HEK293 (cell line): ENCODE measurements at regions not wholly inside any gene's neighbourhood (a gene's known extent, or its start where the extent isn't known, plus 50 kb on each side); places are given as distances from the start of the nearest gene placed in this dataset.

Source experiments
- KLF10 ChIP-seq: fragments of 450-650 bp; IDR thresholded peaks from 2 replicates; pipeline ENCODE4 v1.5.1; 2018; ENCODE audit warnings: missing biosample characterization, mild to moderate bottlenecking, missing genetic modification characterization
- ZNF274 ChIP-seq, 2 experiments: fragments of 200-500 bp in 1 of 2; fragments of 450-650 bp in 1 of 2; sonication (Bioruptor generic) in 1 of 2; formaldehyde crosslinking in 1 of 2; IDR thresholded peaks; 2 replicates each; pipeline versions ENCODE4 v1.5.1 to v1.6.1; 2014 to 2016; ENCODE audit warnings: borderline replicate concordance in 1 of 2, inconsistent platforms in 1 of 2, low read length in 1 of 2, missing biosample characterization in 1 of 2, missing genetic modification characterization in 1 of 2
- ZNF785 ChIP-seq: fragments of 450-650 bp; formaldehyde crosslinking; IDR thresholded peaks from 2 replicates; pipeline ENCODE4 v1.5.1; 2016; ENCODE audit warnings: missing biosample characterization, missing genetic modification characterization

- TF ChIP-seq KLF10 (tag by site-specific recombination) (no peak), ZNF785 (tag by site-specific recombination) (no peak), ZNF274 (IDR thresholded peaks at IDR 0.05; ENCODE audit: low read length) (no peak), ZNF274 (tag by site-specific recombination; IDR thresholded peaks at IDR 0.05; ENCODE audit: borderline replicate concordance) (no peak)
Measured at GRCh38 chr7:56290548-56290947, 174.3 kb upstream of the NUPR2 start.
